Fibroblast of skin of left biceps (primary cell): ENCODE measurements at regions not wholly inside any gene's neighbourhood (a gene's known extent, or its start where the extent isn't known, plus 50 kb on each side); places are given as distances from the start of the nearest gene placed in this dataset.

Experiments used
- DNase-seq, 2 experiments: peaks; one replicate each; pipeline ENCODE4 v3.0.0-alpha.2; 2013; ENCODE audit warnings: low read depth in 2 of 2

GRCh38 chr5:171629221-171629620 lies 156.4 kb upstream of the SMIM23 start:
- no peak for DNase-seq

DNA sequence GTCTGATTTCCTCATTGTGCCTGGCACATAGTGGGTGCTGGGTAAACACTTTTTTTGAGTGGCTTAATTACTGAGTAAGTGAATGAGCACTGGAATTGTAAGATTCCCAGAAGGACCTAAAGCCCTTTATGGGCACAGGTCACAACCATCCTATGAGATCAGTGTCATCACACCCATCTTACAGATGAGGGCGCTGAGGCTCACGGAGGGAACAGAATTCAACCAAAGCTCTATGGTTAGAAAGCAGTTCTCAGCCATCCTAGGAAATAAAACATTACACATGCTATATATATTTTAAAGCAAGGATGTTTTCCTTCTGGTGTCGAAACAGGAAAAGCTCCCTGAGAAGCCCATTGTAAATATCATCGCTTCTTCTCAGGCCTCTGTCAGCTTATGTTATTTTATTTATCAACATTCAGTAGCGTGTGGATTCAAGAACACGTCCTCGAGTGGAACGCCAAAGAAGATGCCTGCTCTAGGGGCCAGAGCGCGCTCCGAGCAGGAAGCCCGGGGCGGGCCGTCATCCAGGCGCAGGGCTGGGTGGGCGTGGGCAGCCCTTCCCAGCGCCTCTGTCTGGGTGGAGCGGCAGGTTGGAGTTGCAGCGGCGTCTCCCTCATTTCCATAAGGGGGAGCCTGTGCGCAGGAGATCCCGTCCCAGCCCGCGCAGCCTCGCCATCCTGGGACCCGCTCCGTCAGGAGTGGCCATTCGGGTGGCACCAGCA lies 155.8 kb upstream of the SMIM23 start:
- no peak for DNase-seq

DNA sequence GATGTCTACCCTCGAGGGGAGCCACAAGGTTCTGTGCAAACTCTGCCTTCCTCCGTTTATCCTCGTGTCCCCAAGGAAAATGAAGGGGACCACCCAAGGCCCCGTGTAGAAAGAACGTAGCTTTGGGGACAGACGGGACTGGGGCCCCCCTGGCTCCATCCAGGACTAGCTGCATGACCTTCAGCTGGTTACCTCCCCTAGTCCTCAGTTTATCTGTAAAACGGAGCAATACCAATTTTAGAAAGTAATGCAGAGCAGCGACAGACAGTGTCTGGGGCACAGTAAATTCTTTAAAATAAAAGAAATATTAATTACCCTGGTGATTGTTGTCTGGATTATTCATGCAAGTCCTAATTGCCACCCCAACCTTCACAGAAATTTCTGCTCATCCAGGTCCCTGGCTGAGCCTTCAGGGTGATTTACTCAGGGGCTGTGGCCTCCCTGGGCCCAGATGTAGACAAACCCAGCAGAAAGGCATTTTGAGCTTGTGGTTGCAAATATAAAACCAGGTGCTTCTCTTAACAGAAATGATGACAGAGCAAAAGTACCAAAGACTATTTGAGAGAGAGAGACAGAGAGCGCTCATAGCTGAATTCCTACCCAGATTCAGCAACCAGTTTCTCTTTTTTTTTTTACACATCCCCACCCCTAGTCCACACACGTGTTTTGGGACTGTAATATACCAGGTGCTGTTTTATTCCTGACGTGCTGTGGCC lies 155.1 kb upstream of the SMIM23 start:
- DNase-seq: no peak

- DNase-seq: no peak
Observed at GRCh38 chr5:171632616-171633015, 153.0 kb upstream of the SMIM23 start.

DNA sequence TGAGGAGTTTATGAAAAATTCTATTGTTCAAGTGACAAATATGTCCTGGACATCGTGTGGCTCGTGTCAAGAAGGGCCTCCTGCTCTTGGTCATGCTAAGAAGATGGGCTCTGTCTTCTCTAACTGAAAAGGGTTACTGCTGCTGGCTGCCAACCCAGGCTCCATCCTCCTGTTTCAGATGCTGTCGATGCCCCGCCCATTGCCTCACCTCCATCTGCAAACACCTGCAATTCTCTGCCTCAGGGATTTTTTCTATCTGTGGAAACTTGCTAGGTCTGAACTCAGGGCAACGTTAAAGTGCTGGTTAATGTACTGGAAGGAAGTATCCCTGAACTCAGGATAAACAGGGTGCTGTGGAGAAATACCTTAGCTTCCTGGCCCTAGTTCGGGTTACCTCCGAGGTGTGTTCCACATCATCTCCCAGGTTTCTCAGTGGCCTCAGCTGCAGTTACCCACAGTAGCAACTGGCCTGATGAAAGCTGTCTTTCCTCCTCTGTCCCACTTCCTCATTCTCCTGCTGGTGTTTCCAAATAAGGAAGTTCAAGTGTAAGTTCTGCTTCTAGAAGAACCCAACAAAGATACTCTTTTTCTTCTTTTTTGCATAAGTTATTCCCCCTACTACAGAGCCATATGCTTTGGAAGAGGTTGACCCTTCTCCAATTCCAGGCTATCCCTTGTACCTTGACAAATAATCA lies 151.7 kb upstream of the SMIM23 start:
- no peak for DNase-seq

DNA sequence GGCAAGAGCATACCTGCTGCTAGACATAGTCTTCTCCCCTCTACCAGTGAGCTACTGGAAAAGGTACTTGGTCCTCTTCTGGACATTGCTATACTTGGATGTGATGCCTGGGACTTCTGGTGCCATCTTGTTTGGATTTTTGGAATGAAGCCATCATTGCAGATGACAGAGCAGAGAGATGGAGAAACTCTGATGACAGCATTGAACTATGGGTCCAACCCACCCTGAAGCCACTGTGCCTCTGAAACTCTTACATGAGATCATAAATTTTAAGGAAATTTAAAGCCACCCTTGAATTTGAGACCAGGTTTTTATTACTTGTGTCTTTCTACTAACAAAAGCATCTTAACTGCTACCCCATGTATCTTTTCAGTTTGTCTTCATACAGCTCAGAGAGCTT lies 151.1 kb upstream of the SMIM23 start:
- no peak for DNase-seq

- DNase-seq: no peak
Observed at GRCh38 chr5:171635028-171635427, 150.6 kb upstream of the SMIM23 start.

- DNase-seq: no peak
Observed at GRCh38 chr5:171635561-171636245, 149.9 kb upstream of the SMIM23 start.

DNA sequence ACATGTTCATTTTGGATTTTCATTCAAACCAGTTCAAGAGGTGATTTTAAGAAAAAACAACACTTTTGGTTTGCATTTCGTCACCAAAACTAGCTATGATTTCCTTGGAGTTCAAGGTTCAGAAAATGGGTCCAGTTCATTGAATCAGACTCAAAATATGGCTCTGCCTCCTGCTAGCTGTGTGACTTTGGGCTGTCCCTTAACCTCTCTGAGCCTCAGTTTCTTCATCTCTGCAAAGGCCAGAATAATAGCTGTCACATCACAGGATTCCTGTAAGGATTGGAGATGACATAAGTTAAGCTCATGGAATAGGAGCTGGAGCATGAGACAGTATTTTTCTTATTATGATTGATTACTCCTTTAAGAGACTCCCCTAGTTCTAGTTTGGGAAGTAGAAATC lies 147.8 kb upstream of the SMIM23 start:
- DNase-seq: no peak

GRCh38 chr5:171639205-171639621 lies 146.4 kb upstream of the SMIM23 start:
- no peak for DNase-seq

- DNase-seq: no peak
Observed at GRCh38 chr5:171639966-171640365, 145.7 kb upstream of the SMIM23 start.

GRCh38 chr5:171640480-171640879 lies 145.1 kb upstream of the SMIM23 start:
- DNase-seq: no peak

GRCh38 chr5:171641891-171642290 lies 143.7 kb upstream of the SMIM23 start:
- DNase-seq: no peak

DNA sequence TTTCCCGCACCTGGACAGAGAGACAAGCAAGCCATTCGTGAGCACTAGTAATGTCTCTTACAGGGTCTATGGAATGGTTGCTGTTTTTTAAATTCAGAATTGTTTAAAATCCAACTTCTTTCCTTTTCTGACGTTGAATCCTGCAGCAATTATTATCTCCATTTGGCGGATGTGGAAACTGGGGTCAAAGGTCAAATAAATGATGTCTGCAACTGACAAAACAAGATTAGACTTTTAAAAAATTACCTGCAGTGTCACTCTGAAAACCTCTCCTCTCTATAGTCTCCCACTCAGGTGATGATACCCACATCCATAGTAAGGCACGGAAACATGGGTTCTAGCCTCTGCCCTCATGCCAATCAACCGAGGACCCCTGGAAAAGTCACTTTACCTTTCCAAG lies 142.7 kb upstream of the SMIM23 start:
- DNase-seq: no peak

DNA sequence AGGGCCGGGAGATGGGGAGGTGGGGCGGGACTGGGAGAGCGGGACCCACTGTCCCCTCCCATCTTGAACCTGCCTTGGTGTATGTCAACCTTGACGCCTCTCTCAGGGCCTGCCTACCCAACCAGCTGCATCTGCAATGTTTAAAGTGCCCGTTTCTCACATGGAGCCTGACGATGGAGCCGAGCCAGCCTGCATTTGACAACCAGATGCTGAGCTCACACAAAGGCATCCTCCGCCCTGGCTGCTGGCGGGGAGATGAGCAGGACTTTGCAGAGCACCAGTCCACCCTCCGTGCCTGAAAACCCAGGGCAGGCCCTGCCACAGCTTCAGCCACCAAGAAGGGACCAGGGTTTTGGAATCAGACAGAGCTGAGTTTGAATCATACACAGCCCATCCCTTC lies 141.1 kb upstream of the SMIM23 start:
- DNase-seq: no peak

DNA sequence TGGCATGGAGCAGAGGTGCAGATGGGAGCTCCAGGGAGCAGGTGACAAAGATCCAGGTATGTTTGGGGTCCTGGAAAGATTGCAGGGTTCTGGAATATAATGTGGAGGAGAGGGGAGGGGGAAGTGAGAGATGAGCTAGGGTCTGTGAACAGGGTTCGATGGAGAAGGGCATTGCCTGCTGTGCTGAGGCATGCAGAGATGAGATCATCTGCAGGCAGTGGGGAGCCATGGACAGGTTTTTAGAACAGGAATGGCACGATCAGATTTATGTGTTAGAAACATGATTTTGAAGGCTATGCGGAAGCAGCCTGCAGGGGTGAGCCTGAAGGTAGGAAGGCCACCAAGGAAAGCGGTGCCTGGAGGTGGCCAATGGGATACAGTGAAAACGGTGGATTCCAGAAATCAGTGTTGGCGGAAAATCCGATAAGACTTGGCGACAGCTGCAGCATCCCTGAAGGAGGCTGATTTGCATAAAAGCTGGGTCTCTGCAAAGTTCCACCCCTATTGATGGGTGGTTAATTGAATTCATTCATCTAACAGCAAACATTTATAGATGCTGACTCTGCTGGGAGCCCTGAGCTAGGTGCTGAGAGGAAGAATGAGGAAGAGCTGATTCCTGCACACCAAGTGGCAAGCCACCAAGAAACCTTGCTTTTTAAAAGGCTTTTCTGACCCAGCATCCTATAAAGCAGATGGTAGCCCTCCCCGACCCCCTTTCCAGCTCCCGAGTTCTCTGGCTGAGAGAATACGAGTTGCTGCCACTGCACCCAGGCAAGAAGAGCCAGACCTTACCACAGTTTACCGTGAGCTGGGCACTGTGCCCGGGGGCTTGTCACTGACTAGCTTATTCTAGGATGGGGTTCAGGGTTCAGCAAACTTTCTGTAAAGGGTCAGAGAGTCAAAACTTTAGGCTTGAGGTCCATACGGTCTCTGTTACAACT lies 139.2 kb upstream of the SMIM23 start:
- no peak for DNase-seq

DNA sequence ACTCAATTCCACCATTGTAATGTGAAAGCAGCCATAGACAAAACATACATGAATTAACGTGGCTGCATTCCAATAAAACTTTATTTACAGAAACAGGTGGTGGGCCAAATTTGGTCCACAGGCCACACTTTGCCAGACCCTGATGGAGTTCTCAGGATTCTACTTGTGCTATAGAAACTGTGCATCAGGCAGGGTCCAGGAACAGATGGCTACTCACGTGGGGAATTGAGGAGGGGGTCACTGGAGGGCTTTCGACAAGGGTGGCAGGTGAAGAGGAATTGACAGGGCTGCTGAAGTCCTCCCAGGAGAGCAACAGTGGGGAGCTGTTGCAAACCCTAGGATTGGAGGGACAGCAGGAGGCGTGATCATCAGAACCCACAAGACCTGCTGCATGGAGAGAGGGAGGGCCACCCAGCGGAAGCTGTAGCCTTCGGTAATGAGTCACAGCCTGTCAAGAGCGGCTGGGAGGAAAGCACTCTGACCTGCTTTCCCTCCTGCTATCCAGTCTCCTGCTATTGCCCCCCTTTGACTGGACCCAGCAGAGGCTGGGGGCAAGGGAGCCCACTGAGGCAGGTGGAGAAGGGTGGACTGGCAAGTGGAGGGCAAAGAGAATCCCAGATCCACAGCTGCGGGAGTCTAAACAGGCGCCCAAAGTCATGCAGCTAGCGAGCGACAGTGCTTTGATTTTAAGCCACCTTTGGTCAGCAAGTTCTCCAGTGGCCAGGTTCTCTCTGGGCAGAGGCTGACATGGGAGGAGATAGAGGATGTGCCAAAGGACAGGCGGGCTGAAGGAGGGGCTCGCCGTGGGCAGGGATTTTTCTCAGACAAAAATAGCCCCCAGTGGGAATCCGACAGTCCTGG lies 138.3 kb upstream of the SMIM23 start:
- no peak for DNase-seq

- no peak for DNase-seq
Observed at GRCh38 chr5:171647904-171648260, 137.7 kb upstream of the SMIM23 start.

- no peak for DNase-seq
Observed at GRCh38 chr5:171648279-171649074, 137.1 kb upstream of the SMIM23 start.

DNA sequence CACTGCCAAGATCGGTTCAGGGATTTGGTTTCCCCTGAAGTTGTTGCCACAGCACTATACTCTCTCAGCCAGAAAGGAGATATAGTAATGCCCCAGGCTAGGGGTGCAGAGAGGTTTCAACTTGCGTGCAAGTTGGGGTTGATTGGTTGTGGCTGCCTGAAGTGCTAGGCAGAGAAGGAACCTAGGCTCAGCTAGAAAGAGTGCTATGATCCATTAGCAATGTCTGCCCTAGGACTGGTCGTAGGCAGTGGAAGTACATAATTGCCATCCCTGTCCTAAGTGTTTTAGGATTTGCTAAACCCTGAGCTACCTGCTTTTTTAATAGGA lies 136.6 kb upstream of the SMIM23 start:
- no peak for DNase-seq
